H1 (cell line): ENCODE measurements at regions not wholly inside any gene's neighbourhood (a gene's known extent, or its start where the extent isn't known, plus 50 kb on each side); places are given as distances from the start of the nearest gene placed in this dataset.

Experiments
- CTCF ChIA-PET: fragments of 300-600 bp; sonication (Branson Sonifier 250); formaldehyde crosslinking; loops from one replicate; lab custom pipeline; 2021; ENCODE audit not compliant: partially characterized antibody; lab: Charles Lee
- POLR2A ChIA-PET: fragments of 300-600 bp; sonication (Branson Sonifier 250); formaldehyde crosslinking; loops from one replicate; lab custom pipeline; 2021; ENCODE audit warnings: inconsistent platforms; ENCODE audit not compliant: partially characterized antibody; lab: Charles Lee
- DNase-seq, 2 experiments: peaks; one replicate each; pipeline versions ENCODE4 v3.0.0 to v3.0.0-alpha.2; 2010 to 2022; ENCODE audit warnings: low spot score in 2 of 2, low read depth in 1 of 2, mixed read lengths in 1 of 2
- FAIRE-seq: peaks from 2 replicates; lab custom pipeline; 2011; peaks lifted over from hg19 to GRCh38; lab: Jason Lieb, UNC
- H2AFZ ChIP-seq: 2 replicates; pipeline ENCODE4 v1.8.1; 2012; ENCODE audit warnings: low read length, inconsistent platforms
- H2AK5ac ChIP-seq: 2 replicates; pipeline ENCODE4 v1.6.1; 2013; ENCODE audit warnings: low read depth, low read length
- H2BK120ac ChIP-seq: replicated peaks from 2 replicates; pipeline ENCODE3; 2013; ENCODE audit warnings: low read depth, low read length, inconsistent platforms
- H2BK12ac ChIP-seq: 2 replicates; pipeline ENCODE4 v1.6.1; 2013; ENCODE audit warnings: low read depth, low read length
- H2BK15ac ChIP-seq: 2 replicates; pipeline ENCODE4 v1.6.1; 2013; ENCODE audit warnings: low read length
- H2BK20ac ChIP-seq: 2 replicates; pipeline ENCODE4 v1.6.1; 2013; ENCODE audit warnings: low read length
- H2BK5ac ChIP-seq: 2 replicates; pipeline ENCODE4 v1.6.1; 2013; ENCODE audit warnings: low read depth, low read length
- H3K14ac ChIP-seq: 2 replicates; pipeline ENCODE4 v1.6.1; 2013; ENCODE audit warnings: inconsistent platforms; ENCODE audit not compliant: insufficient read length
- H3K18ac ChIP-seq: 2 replicates; pipeline ENCODE4 v1.6.1; 2013; ENCODE audit warnings: low read length; ENCODE audit errors: extremely low read depth
- H3K23ac ChIP-seq: 2 replicates; pipeline ENCODE4 v1.6.1; 2013; ENCODE audit warnings: inconsistent platforms; ENCODE audit not compliant: insufficient read length
- H3K23me2 ChIP-seq: 2 replicates; pipeline ENCODE4 v1.6.1; 2013; ENCODE audit warnings: low read depth, low read length
- H3K27ac ChIP-seq: 2 replicates; pipeline ENCODE4 v1.6.1; 2011; ENCODE audit warnings: low read depth, low read length, inconsistent platforms
- H3K27me3 ChIP-seq, 4 experiments: replicated peaks in 1 of 4; 1 replicate in 1 of 4; 2 replicates in 3 of 4; pipeline versions ENCODE4 v1.6.1 to v1.8.1; 2011 to 2013; ENCODE audit warnings: low read length in 3 of 4, mild to moderate bottlenecking in 3 of 4, inconsistent platforms in 2 of 4, mixed read lengths in 2 of 4, moderate library complexity in 1 of 4; ENCODE audit not compliant: control insufficient read depth in 3 of 4, insufficient read depth in 3 of 4; ENCODE audit errors: extremely low read depth in 1 of 4
- H3K36me3 ChIP-seq, 4 experiments: 2 replicates each; pipeline versions ENCODE4 v1.6.1 to v1.8.1; 2011 to 2013; ENCODE audit warnings: mild to moderate bottlenecking in 4 of 4, low read length in 3 of 4, moderate library complexity in 2 of 4, control low read depth in 1 of 4, inconsistent platforms in 1 of 4; ENCODE audit not compliant: insufficient read depth in 4 of 4, control insufficient read depth in 2 of 4
- H3K4ac ChIP-seq: replicated peaks from 2 replicates; pipeline ENCODE3; 2013; ENCODE audit warnings: low read length, low read depth, mixed read lengths, inconsistent platforms; ENCODE audit not compliant: insufficient read length
- H3K4me1 ChIP-seq, 4 experiments: replicated peaks in 1 of 4; 1 replicate in 1 of 4; 2 replicates in 3 of 4; pipeline versions ENCODE4 v1.6.1 to v1.8.1; 2011 to 2013; ENCODE audit warnings: low read length in 3 of 4, inconsistent platforms in 2 of 4, mixed read lengths in 1 of 4; ENCODE audit not compliant: insufficient read depth in 4 of 4, control insufficient read depth in 3 of 4
- H3K4me2 ChIP-seq, 2 experiments: 2 replicates each; pipeline versions ENCODE4 v1.6.1 to v1.8.1; 2011 to 2013; ENCODE audit warnings: low read depth in 2 of 2, low read length in 2 of 2, control low read depth in 1 of 2, inconsistent platforms in 1 of 2, mild to moderate bottlenecking in 1 of 2; ENCODE audit not compliant: insufficient read depth in 1 of 2
- H3K4me3 ChIP-seq, 4 experiments: fragments of 200-600, 300-600 bp in 1 of 4; sonication (generic), shearing (Covaris generic), sonication (Bioruptor Twin) in 1 of 4; 2 replicates each; pipeline versions ENCODE4 v1.5.1 to v1.8.1; 2011 to 2016; ENCODE audit warnings: low read length in 4 of 4, low read depth in 3 of 4, control low read depth in 2 of 4, inconsistent platforms in 2 of 4, mild to moderate bottlenecking in 2 of 4, mixed read lengths in 1 of 4, moderate library complexity in 1 of 4; ENCODE audit not compliant: insufficient read depth in 2 of 4; ENCODE audit errors: extremely low read depth in 1 of 4
- H3K56ac ChIP-seq: replicated peaks from 2 replicates; pipeline ENCODE3; 2013; ENCODE audit warnings: low read depth, mild to moderate bottlenecking, mixed read lengths, low read length, inconsistent platforms; ENCODE audit not compliant: insufficient read length
- H3K79me1 ChIP-seq: 2 replicates; pipeline ENCODE4 v1.6.1; 2013; ENCODE audit warnings: low read depth, low read length, control low read depth
- H3K79me2 ChIP-seq, 2 experiments: 2 replicates each; pipeline versions ENCODE4 v1.6.1 to v1.8.1; 2012 to 2013; ENCODE audit warnings: low read length in 2 of 2, mild to moderate bottlenecking in 2 of 2, inconsistent platforms in 1 of 2; ENCODE audit not compliant: insufficient read depth in 2 of 2, control insufficient read depth in 1 of 2
- H3K9ac ChIP-seq, 4 experiments: replicated peaks in 1 of 4; 1 replicate in 1 of 4; 2 replicates in 3 of 4; pipeline versions ENCODE4 v1.6.1 to v1.8.1; 2011 to 2013; ENCODE audit warnings: low read depth in 3 of 4, low read length in 3 of 4, control low read depth in 2 of 4, mild to moderate bottlenecking in 2 of 4, moderate library complexity in 2 of 4, inconsistent platforms in 1 of 4; ENCODE audit errors: extremely low read depth in 1 of 4
- H3K9me3 ChIP-seq, 2 experiments: 2 replicates each; pipeline versions ENCODE4 v1.6.1 to v1.8.1; 2012 to 2013; ENCODE audit warnings: mild to moderate bottlenecking in 2 of 2, moderate library complexity in 2 of 2, control low read depth in 1 of 2, inconsistent platforms in 1 of 2, low read depth in 1 of 2, low read length in 1 of 2, mixed read lengths in 1 of 2; ENCODE audit not compliant: insufficient read depth in 2 of 2
- H4K20me1 ChIP-seq, 2 experiments: replicated peaks in 1 of 2; 2 replicates each; pipeline versions ENCODE3 to v1.8.1; 2011 to 2013; ENCODE audit warnings: inconsistent platforms in 2 of 2, low read length in 2 of 2, mild to moderate bottlenecking in 1 of 2; ENCODE audit not compliant: insufficient read depth in 2 of 2, control insufficient read depth in 1 of 2
- H4K5ac ChIP-seq: 2 replicates; pipeline ENCODE4 v1.6.1; 2013; ENCODE audit warnings: low read length, low read depth, mixed read lengths, inconsistent platforms; ENCODE audit not compliant: insufficient read length
- H4K8ac ChIP-seq: 2 replicates; pipeline ENCODE4 v1.8.0; 2013; ENCODE audit warnings: mild to moderate bottlenecking, moderate library complexity, low read length, inconsistent platforms; ENCODE audit not compliant: insufficient read depth; ENCODE audit errors: extremely low read depth
- H4K91ac ChIP-seq: replicated peaks from 2 replicates; pipeline ENCODE3; 2013; ENCODE audit warnings: low read length, mixed read lengths, inconsistent platforms; ENCODE audit not compliant: insufficient read length
- ATF2 ChIP-seq: IDR thresholded peaks from 2 replicates; pipeline ENCODE4 v1.6.1; 2012; ENCODE audit warnings: low read length, inconsistent platforms
- BCL11A ChIP-seq, 2 experiments: IDR thresholded peaks; one replicate each; pipeline ENCODE4 v1.6.1; 2011; ENCODE audit warnings: low read depth in 2 of 2, low read length in 2 of 2, mild to moderate bottlenecking in 2 of 2
- CBX5 ChIP-seq: fragments of 300-800, 300-1000 bp; sonication (generic); IDR thresholded peaks from 2 replicates; pipeline ENCODE4 v1.7.1; 2016; ENCODE audit warnings: antibody characterized with exemption, low read length, low read depth
- CREB1 ChIP-seq: IDR thresholded peaks from 2 replicates; pipeline ENCODE4 v1.6.1; 2012; ENCODE audit warnings: inconsistent platforms
- CTBP2 ChIP-seq: IDR thresholded peaks from 2 replicates; pipeline ENCODE4 v1.7.0; 2011; ENCODE audit warnings: borderline replicate concordance, mild to moderate bottlenecking, moderate library complexity, mixed read lengths, low read length; ENCODE audit not compliant: insufficient read depth, insufficient read length
- EGR1 ChIP-seq: IDR thresholded peaks from 2 replicates; pipeline ENCODE4 v1.6.1; 2011; ENCODE audit warnings: low read depth, low read length, borderline replicate concordance
- FOSL1 ChIP-seq: IDR thresholded peaks from 2 replicates; pipeline ENCODE4 v1.6.1; 2011; ENCODE audit warnings: mild to moderate bottlenecking, low read depth, low read length, moderate library complexity; ENCODE audit not compliant: insufficient read depth
- KDM1A ChIP-seq: fragments of 200-600, 300-600 bp; sonication (generic); IDR thresholded peaks from 2 replicates; pipeline ENCODE4 v1.7.1; 2016; ENCODE audit warnings: mild to moderate bottlenecking, low read length, borderline replicate concordance
- KDM5A ChIP-seq: fragments of 200-600 bp; IDR thresholded peaks from 2 replicates; pipeline ENCODE4 v1.7.1; 2012; ENCODE audit warnings: mild to moderate bottlenecking, low read length, inconsistent platforms, mixed read lengths
- RBBP5 ChIP-seq: IDR thresholded peaks from 2 replicates; pipeline ENCODE4 v1.7.1; 2012; ENCODE audit warnings: low read depth, mild to moderate bottlenecking, inconsistent platforms, low read length, moderate library complexity, borderline replicate concordance
- RNF2 ChIP-seq: fragments of 200-900, 300-1000 bp; sonication (generic); IDR thresholded peaks from 2 replicates; pipeline ENCODE4 v1.7.1; 2016; ENCODE audit warnings: borderline replicate concordance, low read depth, mild to moderate bottlenecking, antibody characterized with exemption, low read length; ENCODE audit not compliant: poor library complexity, severe bottlenecking; ENCODE audit errors: missing control alignments
- SIX5 ChIP-seq: IDR thresholded peaks from 2 replicates; pipeline ENCODE4 v1.6.1; 2011; ENCODE audit warnings: mild to moderate bottlenecking, low read depth, low read length
- TEAD4 ChIP-seq: IDR thresholded peaks from 2 replicates; pipeline ENCODE4 v1.6.1; 2012; ENCODE audit warnings: low read depth, low read length, inconsistent platforms, mixed read lengths
- WGBS, 2 experiments: shearing (Covaris generic) in 1 of 2; methylation state at CpG; one replicate each; pipeline versions ENCODE4 v1.1.6 to v1.1.7; 2013 to 2015; ENCODE audit warnings: low lambda C conversion rate in 2 of 2, mixed read lengths in 2 of 2, inconsistent platforms in 1 of 2, low coverage in 1 of 2, missing lambda C conversion rate in 1 of 2; ENCODE audit not compliant: insufficient replicate concordance in 2 of 2, insufficient coverage in 1 of 2, insufficient read length in 1 of 2; ENCODE audit errors: extremely low coverage in 1 of 2, missing lambda C conversion rate in 1 of 2; 5-methylcytosine and 5-hydroxymethylcytosine counted together

GRCh38 chr5:39826051-39826450 lies 401.3 kb upstream of the DAB2 start:
- H2AK5ac ChIP-seq = no peak overlapping the region
- H3K9ac ChIP-seq = no peak overlapping the region
- no peaks in the 10 kb centered on the region for H3K4me1 ChIP-seq
- no peak for DNase-seq
- ChIA-PET CTCF (interaction anchor here (1.1 to 1.5 kb wide), 3 partner anchors 10 to 135 kb away, joined by 3 to 4 read pairs (median 4); no protein-coding TSS in a partner anchor), POLR2A (no interaction called here)
- no peaks in the 10 kb centered on the region for H4K20me1 ChIP-seq
- no peak overlapping the region for H4K91ac ChIP-seq
- H3K27ac ChIP-seq = no peak overlapping the region
- H3K4ac ChIP-seq = no peak overlapping the region
- no peaks in the 10 kb centered on the region for H3K79me1 ChIP-seq
- H2BK20ac ChIP-seq = no peak overlapping the region
- no peak overlapping the region for H3K18ac ChIP-seq
- peak overlapping the region; percentile 57; the same call in 1 of the 2 replicates for H2AFZ ChIP-seq
- H3K23ac ChIP-seq = no peak overlapping the region
- no peaks in the 10 kb centered on the region for H3K27me3 ChIP-seq
- H3K36me3 ChIP-seq = no peaks in the 10 kb centered on the region
- no peak overlapping the region for H2BK12ac ChIP-seq
- no peaks in the 10 kb centered on the region for H3K79me2 ChIP-seq
- H3K4me3 ChIP-seq = no peak overlapping the region
- H3K14ac ChIP-seq = no peak overlapping the region
- no peaks in the 10 kb centered on the region for H3K23me2 ChIP-seq
- FAIRE-seq = no peak
- no peak overlapping the region for H3K56ac ChIP-seq
- no peak overlapping the region for H2BK120ac ChIP-seq
- H3K4me2 ChIP-seq = no peak overlapping the region
- no peak overlapping the region for H2BK15ac ChIP-seq
- no peak overlapping the region for H4K5ac ChIP-seq
- H3K9me3 ChIP-seq = no peaks in the 10 kb centered on the region
- WGBS, 2 experiments = 88% methylated on average over 4 of the region's 4 CpGs; no CpG with 5 or more reads in 1 of the 2 experiments
- no peak overlapping the region for H2BK5ac ChIP-seq
- no peak overlapping the region for H4K8ac ChIP-seq
- no peak for TF ChIP-seq CREB1
- TF ChIP-seq FOSL1 = no peak
- no peak for TF ChIP-seq CBX5
- TF ChIP-seq BCL11A (IDR thresholded peaks at IDR 0.05; ENCODE audit: low read depth in 2 of 2, low read length in 2 of 2) = no peak
- TF ChIP-seq CTBP2 = no peak
- no peak for TF ChIP-seq TEAD4
- TF ChIP-seq EGR1 = no peak
- no peak for TF ChIP-seq RBBP5
- TF ChIP-seq RNF2 = no peak
- no peak for TF ChIP-seq SIX5
- no peak for TF ChIP-seq KDM5A
- TF ChIP-seq ATF2 = no peak
- no peak for TF ChIP-seq KDM1A
